GM12878 (cell line): ENCODE measurements at regions not wholly inside any gene's neighbourhood (a gene's known extent, or its start where the extent isn't known, plus 50 kb on each side); places are given as distances from the start of the nearest gene placed in this dataset.

Experiments used
- ATAC-seq: fragments of 200-7000 bp; cut with Tn5 transposase; 3 replicates; pipeline ENCODE4 v1.9.1; 2020; ENCODE audit warnings: mild to moderate bottlenecking, moderate library complexity
- BruUV-seq: library from RNA; stranded (reverse); fragments of 400-500 nt; replicated peaks from 2 replicates; lab custom pipeline; 2021; lab: Mats Ljungman, UMichigan
- CTCF ChIA-PET: fragments of 300-600 bp; sonication (Branson Sonifier 250); formaldehyde crosslinking; extraction: SDS; loops from one replicate; lab custom pipeline; 2021; ENCODE audit warnings: inconsistent platforms; lab: Yijun Ruan, JAX
- POLR2A ChIA-PET: fragments of 350-600 bp; formaldehyde crosslinking; extraction: SDS; loops from one replicate; lab custom pipeline; 2021; ENCODE audit warnings: inconsistent platforms; lab: Charles Lee
- RAD21 ChIA-PET: fragments of 300-600 bp; sonication (Branson Sonifier 250); formaldehyde crosslinking; loops from one replicate; lab custom pipeline; 2023; ENCODE audit warnings: antibody characterized with exemption; ENCODE audit not compliant: unreplicated experiment; lab: Charles Lee
- SMC1A ChIA-PET: fragments of 300-600 bp; sonication (Branson Sonifier 250); formaldehyde crosslinking; loops from one replicate; lab custom pipeline; 2023; ENCODE audit not compliant: unreplicated experiment, uncharacterized antibody; lab: Charles Lee
- DNase-seq: peaks from one replicate; pipeline ENCODE4 v3.0.0-alpha.2; 2011; ENCODE audit warnings: low read depth, low spot score
- FAIRE-seq: peaks from 3 replicates; lab custom pipeline; 2011; peaks lifted over from hg19 to GRCh38; lab: Jason Lieb, UNC
- H2AFZ ChIP-seq: 2 replicates; pipeline ENCODE4 v1.6.0; 2011; ENCODE audit warnings: low read depth, low read length, control low read depth; ENCODE audit not compliant: control insufficient read depth
- H3K27ac ChIP-seq: 2 replicates; pipeline ENCODE4 v1.5.1; 2011; ENCODE audit warnings: control low read depth; ENCODE audit not compliant: control insufficient read depth, insufficient read depth
- H3K27me3 ChIP-seq, 2 experiments: replicated peaks in 1 of 2; 2 replicates each; pipeline versions ENCODE4 v1.6.0 to v1.6.1; 2011; ENCODE audit warnings: low read length in 1 of 2; ENCODE audit not compliant: control insufficient read depth in 2 of 2, insufficient read depth in 2 of 2
- H3K36me3 ChIP-seq, 2 experiments: 2 replicates each; pipeline ENCODE4 v1.5.1; 2011; ENCODE audit warnings: low read length in 1 of 2; ENCODE audit not compliant: control insufficient read depth in 2 of 2, insufficient read depth in 2 of 2
- H3K4me1 ChIP-seq: 2 replicates; pipeline ENCODE4 v1.6.1; 2011; ENCODE audit warnings: mild to moderate bottlenecking, low read length, moderate library complexity, mixed read lengths; ENCODE audit not compliant: control insufficient read depth, insufficient read depth
- H3K4me2 ChIP-seq: 2 replicates; pipeline ENCODE4 v1.6.0; 2011; ENCODE audit warnings: control low read depth; ENCODE audit not compliant: control insufficient read depth, insufficient read depth
- H3K4me3 ChIP-seq: fragments of 200-600 bp; sonication (generic); 2 replicates; pipeline ENCODE4 v1.5.1; 2016
- H3K79me2 ChIP-seq: 2 replicates; pipeline ENCODE4 v1.6.0; 2011; ENCODE audit warnings: low read length; ENCODE audit not compliant: control insufficient read depth, insufficient read depth
- H3K9ac ChIP-seq: 2 replicates; pipeline ENCODE4 v1.8.0; 2011; ENCODE audit warnings: low read length, control low read depth, mixed read lengths; ENCODE audit not compliant: control insufficient read depth, insufficient read depth
- H3K9me3 ChIP-seq: replicated peaks from 3 replicates; pipeline ENCODE4 v1.5.1; 2011; ENCODE audit warnings: mild to moderate bottlenecking, low read length; ENCODE audit not compliant: control insufficient read depth, insufficient read depth
- H4K20me1 ChIP-seq: 2 replicates; pipeline ENCODE4 v1.6.0; 2011; ENCODE audit not compliant: control insufficient read depth, insufficient read depth
- BHLHE40 ChIP-seq, 2 experiments: fragments of 450-650 bp in 1 of 2; IDR thresholded peaks; 2 replicates each; pipeline ENCODE4 v1.6.1; 2011 to 2017; ENCODE audit warnings: low read depth in 2 of 2, borderline replicate concordance in 1 of 2, improper control_type of control experiment in 1 of 2, low read length in 1 of 2, mild to moderate bottlenecking in 1 of 2
- CHD4 ChIP-seq: fragments of 200-600 bp; sonication (generic); IDR thresholded peaks from 2 replicates; pipeline ENCODE4 v1.6.1; 2016; ENCODE audit warnings: mild to moderate bottlenecking
- HDAC6 ChIP-seq: fragments of 200-600 bp; sonication (generic); IDR thresholded peaks from one replicate; pipeline ENCODE4 v1.8.0; 2017; ENCODE audit warnings: antibody characterized with exemption; ENCODE audit not compliant: unreplicated experiment
- JUNB ChIP-seq: IDR thresholded peaks from 2 replicates; pipeline ENCODE4 v1.6.1; 2016; ENCODE audit warnings: antibody characterized with exemption, mild to moderate bottlenecking
- LARP7 ChIP-seq: fragments of 450-650 bp; IDR thresholded peaks from 2 replicates; pipeline ENCODE4 v1.6.1; 2017; ENCODE audit warnings: mild to moderate bottlenecking
- NFYB ChIP-seq: IDR thresholded peaks from 2 replicates; pipeline ENCODE4 v1.6.1; 2011; ENCODE audit warnings: low read depth, mild to moderate bottlenecking, low read length, improper control_type of control experiment, moderate library complexity; ENCODE audit not compliant: insufficient read depth
- PML ChIP-seq: IDR thresholded peaks from 2 replicates; pipeline ENCODE4 v1.6.1; 2012; ENCODE audit warnings: low read length, inconsistent platforms
- POLR2AphosphoS5 ChIP-seq: IDR thresholded peaks from 2 replicates; pipeline ENCODE4 v1.6.1; 2011; ENCODE audit warnings: mild to moderate bottlenecking, low read length, inconsistent platforms
- RELA ChIP-seq: fragments of 450-650 bp; IDR thresholded peaks from 2 replicates; pipeline ENCODE4 v1.8.0; 2014; ENCODE audit warnings: borderline replicate concordance; ENCODE audit not compliant: partially characterized antibody
- SMAD1 ChIP-seq: fragments of 450-650 bp; IDR thresholded peaks from 2 replicates; pipeline ENCODE4 v1.6.1; 2018; ENCODE audit warnings: mild to moderate bottlenecking, low read depth; ENCODE audit not compliant: partially characterized antibody
- TCF3 ChIP-seq: IDR thresholded peaks from 2 replicates; pipeline ENCODE4 v1.6.1; 2012; ENCODE audit warnings: low read depth, mild to moderate bottlenecking, low read length, borderline replicate concordance; ENCODE audit not compliant: insufficient read depth
- TCF7 ChIP-seq: IDR thresholded peaks from 2 replicates; pipeline ENCODE4 v1.6.1; 2014; ENCODE audit warnings: antibody characterized with exemption, borderline replicate concordance
- WGBS: methylation state at CpG from one replicate; pipeline ENCODE4 v1.1.6; 2016; ENCODE audit warnings: low lambda C conversion rate; ENCODE audit not compliant: insufficient replicate concordance, insufficient coverage; ENCODE audit errors: missing lambda C conversion rate; 5-methylcytosine and 5-hydroxymethylcytosine counted together
- in situ Hi-C: fragments of 300-500 bp; cut with MboI; formaldehyde crosslinking; loops from 9 replicates; pipeline ENCODE4 v1.14.3; 2018; ENCODE audit warnings: mixed read lengths
- intact Hi-C: fragments of 100-400 bp; cut with micrococcal nuclease; formaldehyde crosslinking; loops from one replicate; pipeline ENCODE4 v1.14.2; 2022; ENCODE audit not compliant: unreplicated experiment
- TF ChIP-seq, protein P1 (sequence below): IDR thresholded peaks from 2 replicates; pipeline ENCODE4 v1.6.1; 2012; ENCODE audit warnings: improper control_type of control experiment, low read depth, low read length; ENCODE audit not compliant: insufficient replicate concordance
- TF ChIP-seq, protein P2 (sequence below): fragments of 450-650 bp; IDR thresholded peaks from 2 replicates; pipeline ENCODE4 v1.6.1; 2017; ENCODE audit warnings: low read depth, mild to moderate bottlenecking, moderate library complexity
- TF ChIP-seq, protein P3 (sequence below): fragments of 450-650 bp; formaldehyde crosslinking; IDR thresholded peaks from 2 replicates; pipeline ENCODE4 v1.4.0; 2020; ENCODE audit warnings: mild to moderate bottlenecking, moderate library complexity

GRCh38 chr15:26298659-26299170, 435.6 kb upstream of the ATP10A start:
- SMC1A ChIA-PET, result no interaction called here
- RAD21 ChIA-PET, result no interaction called here
- POLR2A ChIA-PET, result no interaction called here
- no peaks in the 10 kb centered on the region for H3K36me3 ChIP-seq
- intact Hi-C loops (no loop called here), in situ Hi-C loops (no loop called here)
- H3K4me2 ChIP-seq, result no peak overlapping the region
- H3K27ac ChIP-seq, result no peak overlapping the region
- BruUV-seq, result no TSS peak
- DNase-seq, result no peak
- ATAC-seq, result no peak
- H3K9me3 ChIP-seq, result no peaks in the 10 kb centered on the region
- no peak overlapping the region for H3K4me3 ChIP-seq
- no peak overlapping the region for H2AFZ ChIP-seq
- H3K27me3 ChIP-seq, result no peaks in the 10 kb centered on the region
- no peak for FAIRE-seq
- no peaks in the 10 kb centered on the region for H4K20me1 ChIP-seq
- no peaks in the 10 kb centered on the region for H3K79me2 ChIP-seq
- H3K4me1 ChIP-seq, result no peaks in the 10 kb centered on the region
- no peak overlapping the region for H3K9ac ChIP-seq
- WGBS, result 47% methylated on average over 10 of the region's 10 CpGs
- CTCF ChIA-PET, result no interaction called here
- TF ChIP-seq HDAC6 (no peak), PML (no peak), BHLHE40 (IDR thresholded peaks at IDR 0.05; ENCODE audit: borderline replicate concordance in 1 of 2, low read depth in 2 of 2, low read length in 1 of 2) (no peak), TCF3 (no peak), RELA (no peak), LARP7 (no peak), SMAD1 (no peak), TCF7 (no peak), POLR2AphosphoS5 (no peak), JUNB (no peak), CHD4 (no peak), NFYB (no peak)
- TF ChIP-seq, protein P1, sequence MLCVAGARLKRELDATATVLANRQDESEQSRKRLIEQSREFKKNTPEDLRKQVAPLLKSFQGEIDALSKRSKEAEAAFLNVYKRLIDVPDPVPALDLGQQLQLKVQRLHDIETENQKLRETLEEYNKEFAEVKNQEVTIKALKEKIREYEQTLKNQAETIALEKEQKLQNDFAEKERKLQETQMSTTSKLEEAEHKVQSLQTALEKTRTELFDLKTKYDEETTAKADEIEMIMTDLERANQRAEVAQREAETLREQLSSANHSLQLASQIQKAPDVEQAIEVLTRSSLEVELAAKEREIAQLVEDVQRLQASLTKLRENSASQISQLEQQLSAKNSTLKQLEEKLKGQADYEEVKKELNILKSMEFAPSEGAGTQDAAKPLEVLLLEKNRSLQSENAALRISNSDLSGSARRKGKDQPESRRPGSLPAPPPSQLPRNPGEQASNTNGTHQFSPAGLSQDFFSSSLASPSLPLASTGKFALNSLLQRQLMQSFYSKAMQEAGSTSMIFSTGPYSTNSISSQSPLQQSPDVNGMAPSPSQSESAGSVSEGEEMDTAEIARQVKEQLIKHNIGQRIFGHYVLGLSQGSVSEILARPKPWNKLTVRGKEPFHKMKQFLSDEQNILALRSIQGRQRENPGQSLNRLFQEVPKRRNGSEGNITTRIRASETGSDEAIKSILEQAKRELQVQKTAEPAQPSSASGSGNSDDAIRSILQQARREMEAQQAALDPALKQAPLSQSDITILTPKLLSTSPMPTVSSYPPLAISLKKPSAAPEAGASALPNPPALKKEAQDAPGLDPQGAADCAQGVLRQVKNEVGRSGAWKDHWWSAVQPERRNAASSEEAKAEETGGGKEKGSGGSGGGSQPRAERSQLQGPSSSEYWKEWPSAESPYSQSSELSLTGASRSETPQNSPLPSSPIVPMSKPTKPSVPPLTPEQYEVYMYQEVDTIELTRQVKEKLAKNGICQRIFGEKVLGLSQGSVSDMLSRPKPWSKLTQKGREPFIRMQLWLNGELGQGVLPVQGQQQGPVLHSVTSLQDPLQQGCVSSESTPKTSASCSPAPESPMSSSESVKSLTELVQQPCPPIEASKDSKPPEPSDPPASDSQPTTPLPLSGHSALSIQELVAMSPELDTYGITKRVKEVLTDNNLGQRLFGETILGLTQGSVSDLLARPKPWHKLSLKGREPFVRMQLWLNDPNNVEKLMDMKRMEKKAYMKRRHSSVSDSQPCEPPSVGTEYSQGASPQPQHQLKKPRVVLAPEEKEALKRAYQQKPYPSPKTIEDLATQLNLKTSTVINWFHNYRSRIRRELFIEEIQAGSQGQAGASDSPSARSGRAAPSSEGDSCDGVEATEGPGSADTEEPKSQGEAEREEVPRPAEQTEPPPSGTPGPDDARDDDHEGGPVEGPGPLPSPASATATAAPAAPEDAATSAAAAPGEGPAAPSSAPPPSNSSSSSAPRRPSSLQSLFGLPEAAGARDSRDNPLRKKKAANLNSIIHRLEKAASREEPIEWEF, result no peak
- TF ChIP-seq, protein P2, sequence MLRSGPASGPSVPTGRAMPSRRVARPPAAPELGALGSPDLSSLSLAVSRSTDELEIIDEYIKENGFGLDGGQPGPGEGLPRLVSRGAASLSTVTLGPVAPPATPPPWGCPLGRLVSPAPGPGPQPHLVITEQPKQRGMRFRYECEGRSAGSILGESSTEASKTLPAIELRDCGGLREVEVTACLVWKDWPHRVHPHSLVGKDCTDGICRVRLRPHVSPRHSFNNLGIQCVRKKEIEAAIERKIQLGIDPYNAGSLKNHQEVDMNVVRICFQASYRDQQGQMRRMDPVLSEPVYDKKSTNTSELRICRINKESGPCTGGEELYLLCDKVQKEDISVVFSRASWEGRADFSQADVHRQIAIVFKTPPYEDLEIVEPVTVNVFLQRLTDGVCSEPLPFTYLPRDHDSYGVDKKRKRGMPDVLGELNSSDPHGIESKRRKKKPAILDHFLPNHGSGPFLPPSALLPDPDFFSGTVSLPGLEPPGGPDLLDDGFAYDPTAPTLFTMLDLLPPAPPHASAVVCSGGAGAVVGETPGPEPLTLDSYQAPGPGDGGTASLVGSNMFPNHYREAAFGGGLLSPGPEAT, result no peak
- TF ChIP-seq, protein P3, sequence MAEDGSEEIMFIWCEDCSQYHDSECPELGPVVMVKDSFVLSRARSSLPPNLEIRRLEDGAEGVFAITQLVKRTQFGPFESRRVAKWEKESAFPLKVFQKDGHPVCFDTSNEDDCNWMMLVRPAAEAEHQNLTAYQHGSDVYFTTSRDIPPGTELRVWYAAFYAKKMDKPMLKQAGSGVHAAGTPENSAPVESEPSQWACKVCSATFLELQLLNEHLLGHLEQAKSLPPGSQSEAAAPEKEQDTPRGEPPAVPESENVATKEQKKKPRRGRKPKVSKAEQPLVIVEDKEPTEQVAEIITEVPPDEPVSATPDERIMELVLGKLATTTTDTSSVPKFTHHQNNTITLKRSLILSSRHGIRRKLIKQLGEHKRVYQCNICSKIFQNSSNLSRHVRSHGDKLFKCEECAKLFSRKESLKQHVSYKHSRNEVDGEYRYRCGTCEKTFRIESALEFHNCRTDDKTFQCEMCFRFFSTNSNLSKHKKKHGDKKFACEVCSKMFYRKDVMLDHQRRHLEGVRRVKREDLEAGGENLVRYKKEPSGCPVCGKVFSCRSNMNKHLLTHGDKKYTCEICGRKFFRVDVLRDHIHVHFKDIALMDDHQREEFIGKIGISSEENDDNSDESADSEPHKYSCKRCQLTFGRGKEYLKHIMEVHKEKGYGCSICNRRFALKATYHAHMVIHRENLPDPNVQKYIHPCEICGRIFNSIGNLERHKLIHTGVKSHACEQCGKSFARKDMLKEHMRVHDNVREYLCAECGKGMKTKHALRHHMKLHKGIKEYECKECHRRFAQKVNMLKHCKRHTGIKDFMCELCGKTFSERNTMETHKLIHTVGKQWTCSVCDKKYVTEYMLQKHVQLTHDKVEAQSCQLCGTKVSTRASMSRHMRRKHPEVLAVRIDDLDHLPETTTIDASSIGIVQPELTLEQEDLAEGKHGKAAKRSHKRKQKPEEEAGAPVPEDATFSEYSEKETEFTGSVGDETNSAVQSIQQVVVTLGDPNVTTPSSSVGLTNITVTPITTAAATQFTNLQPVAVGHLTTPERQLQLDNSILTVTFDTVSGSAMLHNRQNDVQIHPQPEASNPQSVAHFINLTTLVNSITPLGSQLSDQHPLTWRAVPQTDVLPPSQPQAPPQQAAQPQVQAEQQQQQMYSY (CRISPR knock-in tag), result no peak
